DOHH2 (cell line): ENCODE measurements at regions not wholly inside any gene's neighbourhood (a gene's known extent, or its start where the extent isn't known, plus 50 kb on each side); places are given as distances from the start of the nearest gene placed in this dataset.

Source experiments
- CTCF ChIP-seq: fragments of 200-600 bp; sonication (generic); IDR thresholded peaks from one replicate; pipeline ENCODE4 v1.5.1; 2014; ENCODE audit warnings: antibody characterized with exemption, mild to moderate bottlenecking, low read depth, low read length; ENCODE audit not compliant: poor library complexity, severe bottlenecking
- EZH2phosphoT487 ChIP-seq: fragments of 200-600 bp; sonication (generic); IDR thresholded peaks from 2 replicates; pipeline ENCODE4 v1.6.1; 2017; ENCODE audit warnings: borderline replicate concordance, mild to moderate bottlenecking, antibody characterized with exemption, low read length, moderate library complexity, mixed read lengths

- no peak for TF ChIP-seq CTCF
- TF ChIP-seq EZH2phosphoT487, result no peak
Observed at GRCh38 chr18:2400701-2401196, 170.6 kb downstream of the METTL4 start.
